ENCODE measurements at regions not wholly inside any gene's neighbourhood (a gene's known extent, or its start where the extent isn't known, plus 50 kb on each side); places are given as distances from the start of the nearest gene placed in this dataset.
"Not testable (repeated sequence)": the region's sequence is repeated elsewhere in the genome, so short reads cannot be mapped to it uniquely, and the experiment has no call there.

GRCh38 chr3:34568766-34569165 lies 770.3 kb downstream of the PDCD6IP start:
- no peak for DNase-seq

DNA sequence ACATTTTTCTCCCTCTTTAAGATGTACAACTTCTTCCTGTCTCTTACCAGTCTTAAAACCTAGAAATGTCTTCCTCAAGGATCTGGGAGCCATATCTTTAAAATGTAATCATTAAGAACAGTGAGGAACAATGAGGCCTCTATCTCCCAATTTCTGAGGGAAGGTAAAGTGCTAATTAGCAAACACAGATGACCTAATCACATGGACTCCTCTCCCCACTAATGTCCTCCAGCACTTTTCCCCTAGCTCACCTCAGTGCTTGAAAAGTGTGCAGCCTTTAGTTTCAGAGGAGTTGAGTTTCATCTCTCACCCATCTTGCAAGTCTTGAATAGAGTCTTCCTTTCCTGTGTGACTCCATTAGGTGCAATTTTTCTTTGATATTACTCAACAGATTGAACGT lies 771.0 kb downstream of the PDCD6IP start:
- no peak for DNase-seq

DNA sequence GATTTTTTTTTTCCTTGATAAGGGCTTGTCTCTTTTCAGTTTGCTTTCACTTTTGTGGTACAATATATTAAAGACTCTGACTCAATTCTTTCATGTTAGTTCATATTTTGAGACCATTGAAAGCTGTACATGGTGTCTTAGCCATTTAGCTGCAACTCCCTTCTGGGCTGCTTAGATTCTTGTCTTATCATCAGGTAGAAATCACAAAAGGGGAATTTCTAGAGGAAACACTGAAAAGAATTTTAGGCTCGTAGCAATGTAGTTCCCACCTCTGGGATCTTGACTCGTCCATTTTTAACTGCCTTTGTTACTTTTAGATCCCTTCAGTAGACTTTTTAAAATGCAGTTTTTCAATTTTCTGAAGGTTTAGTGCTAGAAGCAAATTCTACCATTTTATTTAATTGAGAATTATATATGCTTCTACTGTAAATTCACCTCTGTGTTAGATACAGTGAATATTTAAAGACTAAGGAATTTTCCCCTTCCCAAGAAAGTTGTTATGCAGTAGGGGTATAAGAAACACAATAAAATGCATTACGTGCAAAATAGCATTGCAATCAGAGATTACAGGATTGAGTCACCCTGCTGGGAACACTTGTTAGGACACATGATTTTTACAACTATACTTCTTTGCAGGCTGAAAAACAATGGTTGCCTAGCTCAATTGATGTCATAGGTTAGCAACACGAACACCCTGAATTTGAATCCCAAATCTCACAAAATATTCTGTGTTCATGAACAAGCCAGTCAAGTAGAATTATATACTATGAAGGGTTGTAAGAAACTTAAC lies 772.7 kb downstream of the PDCD6IP start:
- no peak for DNase-seq

- no peak for DNase-seq
These were observed 773.3 kb downstream of the PDCD6IP start for GRCh38 chr3:34571714-34572113.

- DNase-seq, result no peak
These were observed 777.3 kb downstream of the PDCD6IP start for GRCh38 chr3:34575776-34576175.

GRCh38 chr3:34582055-34582454 lies 783.6 kb downstream of the PDCD6IP start:
- no peak for DNase-seq

- DNase-seq, result no peak
These were observed 785.0 kb downstream of the PDCD6IP start for GRCh38 chr3:34583451-34583850.

DNA sequence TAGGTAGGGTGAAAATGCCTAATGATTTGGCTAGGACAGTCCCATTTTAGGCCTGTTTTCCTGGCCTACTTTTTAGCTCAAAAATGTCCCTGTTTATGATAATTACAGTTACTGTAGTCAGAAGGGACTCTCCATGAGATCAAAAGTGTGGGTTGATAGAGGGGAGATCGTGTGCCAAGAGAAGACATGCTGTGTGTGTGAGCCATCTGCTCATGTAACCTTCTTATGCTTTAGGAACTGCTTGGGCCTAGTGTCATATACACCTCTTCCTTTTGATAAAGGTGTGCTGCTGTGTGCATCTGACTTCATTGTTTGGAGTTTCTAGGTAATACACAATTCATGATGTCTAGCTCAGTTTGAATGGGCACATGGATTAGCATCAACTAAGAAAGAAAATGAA lies 786.5 kb downstream of the PDCD6IP start:
- no peak for DNase-seq

GRCh38 chr3:34599595-34599994 lies 801.2 kb downstream of the PDCD6IP start:
- DNase-seq, result no peak

DNA sequence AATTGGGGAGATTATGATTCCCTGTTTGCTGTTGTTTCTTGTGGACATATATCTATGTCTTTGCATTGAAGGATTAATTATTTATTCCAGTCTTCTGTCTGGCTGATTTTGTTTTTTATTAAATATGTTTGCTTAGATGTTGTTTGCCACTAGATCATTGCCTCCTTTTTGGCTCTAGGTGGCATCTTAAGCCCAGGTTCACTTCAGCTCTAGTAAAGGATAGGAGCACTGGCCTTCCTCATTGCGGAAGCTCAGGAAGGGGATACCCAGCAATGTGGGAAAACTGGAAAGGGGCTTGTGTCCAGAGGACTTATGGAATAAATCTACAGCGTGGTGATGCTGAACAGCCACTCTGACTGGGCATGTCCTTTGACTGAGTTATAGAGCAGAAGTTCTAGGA lies 821.6 kb downstream of the PDCD6IP start:
- DNase-seq, result no peak

GRCh38 chr3:34626699-34627098 lies 828.3 kb downstream of the PDCD6IP start:
- no peak for DNase-seq

DNA sequence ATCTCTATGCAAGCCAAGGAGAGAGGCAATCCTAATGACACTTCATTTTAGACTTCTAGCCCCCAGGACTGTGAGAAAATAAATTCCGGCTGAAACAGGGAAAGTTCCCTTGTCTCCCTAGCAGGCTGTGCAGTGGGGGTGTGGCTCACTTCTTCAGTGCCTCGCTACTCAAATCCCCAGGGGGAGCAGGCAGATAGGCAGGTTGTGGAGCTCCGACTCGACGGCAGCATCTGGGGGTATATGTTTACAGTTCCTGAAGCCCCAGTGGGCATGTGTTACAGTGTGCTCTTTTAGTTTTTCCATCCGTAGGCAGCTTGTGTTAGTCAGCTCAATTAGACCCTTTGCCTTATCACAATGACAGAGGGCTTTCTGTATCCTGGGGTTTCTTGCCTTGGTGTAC lies 836.5 kb downstream of the PDCD6IP start:
- no peak for DNase-seq

DNA sequence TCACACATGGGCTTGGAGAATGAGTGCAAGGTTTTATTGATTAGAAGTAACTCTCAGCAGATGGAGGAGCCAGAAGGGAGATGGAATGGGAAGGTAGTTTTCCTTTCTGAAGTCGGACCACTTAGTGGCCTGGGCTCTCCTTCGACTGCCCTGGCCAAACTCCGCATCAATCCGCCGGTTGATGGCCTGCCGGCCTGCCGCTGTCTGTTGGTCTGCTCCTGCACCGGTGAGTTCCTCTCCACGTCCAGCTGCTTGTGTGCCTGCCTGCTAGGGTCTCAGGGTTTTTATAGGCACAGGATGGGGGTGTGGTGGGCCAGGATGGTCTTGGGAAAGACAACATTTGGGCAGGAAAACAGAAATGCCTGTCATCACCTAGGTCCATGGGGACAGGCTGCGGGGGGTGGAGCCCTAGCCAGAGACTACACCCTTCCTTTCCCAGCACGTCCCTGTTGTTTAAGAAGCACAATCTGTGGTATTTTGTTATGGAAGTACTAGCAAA lies 837.0 kb downstream of the PDCD6IP start:
- DNase-seq, result no peak

DNA sequence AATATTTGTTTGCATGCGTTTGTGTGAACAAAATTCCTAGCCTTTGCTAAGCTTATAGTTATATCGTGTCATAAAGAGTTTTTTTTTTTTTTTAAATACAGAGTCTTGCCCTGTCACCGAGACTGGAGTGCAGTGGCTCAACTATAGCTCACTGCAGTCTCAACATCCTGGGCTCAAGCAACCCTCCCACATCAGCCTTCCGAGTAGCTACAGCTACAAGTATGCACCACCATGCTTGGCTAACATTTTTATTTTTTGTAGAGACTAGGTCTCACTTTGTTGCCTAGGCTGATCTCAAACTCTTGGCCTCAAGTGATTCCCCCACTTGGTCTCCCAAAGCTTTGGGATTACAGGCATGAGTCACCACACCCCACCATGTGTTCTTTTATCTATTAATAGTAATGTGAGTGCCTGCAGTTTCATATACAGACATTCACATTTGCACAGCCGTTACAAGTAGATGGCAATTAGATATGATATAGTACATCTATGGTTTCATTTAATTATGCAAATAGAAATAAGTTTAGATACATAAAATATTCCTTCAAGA lies 848.6 kb downstream of the PDCD6IP start:
- no peak for DNase-seq

- no peak for DNase-seq
These were observed 851.7 kb downstream of the PDCD6IP start for GRCh38 chr3:34650131-34650530.

DNA sequence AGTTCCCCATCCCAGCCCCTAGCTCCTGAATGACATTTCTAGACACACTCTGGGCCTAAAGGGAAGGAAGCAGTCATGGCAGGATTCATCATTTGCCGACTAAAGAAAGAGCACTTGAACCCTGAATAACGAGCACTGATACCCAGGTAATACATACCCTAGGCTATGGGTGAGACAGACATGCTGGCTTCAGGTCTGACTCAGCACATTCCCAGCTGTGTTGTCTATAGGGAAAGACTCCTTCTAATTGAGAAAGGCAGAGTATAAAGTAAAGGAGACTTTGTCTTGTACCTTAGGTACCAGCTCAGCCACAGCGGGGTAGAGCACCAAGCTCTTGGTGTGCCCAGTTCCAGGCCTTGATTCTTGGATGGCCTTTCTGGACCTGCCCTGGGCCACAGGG lies 870.5 kb downstream of the PDCD6IP start:
- DNase-seq, result no peak

GRCh38 chr3:34669490-34669889 lies 871.1 kb downstream of the PDCD6IP start:
- no peak for DNase-seq

GRCh38 chr3:34675383-34676120 lies 877.1 kb downstream of the PDCD6IP start:
- DNase-seq, result no peak

DNA sequence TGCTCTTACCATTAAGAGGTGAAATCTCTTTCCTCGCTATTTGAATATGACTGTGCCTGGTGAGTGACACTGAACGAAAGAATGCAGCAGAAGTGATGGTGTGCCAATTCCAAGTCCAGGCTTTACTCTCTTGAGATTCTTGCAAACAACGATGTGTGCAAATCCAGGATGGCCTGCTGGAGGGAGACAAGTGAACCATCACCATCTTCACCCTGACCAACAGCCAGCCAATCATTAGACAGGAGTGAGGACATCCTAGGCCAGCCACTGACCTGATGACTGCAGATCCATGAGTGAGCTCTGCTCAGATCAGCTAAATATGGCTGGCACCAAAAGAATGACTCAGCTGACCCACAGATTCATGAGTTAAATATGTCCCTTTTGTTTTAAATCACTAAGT lies 878.0 kb downstream of the PDCD6IP start:
- DNase-seq, result no peak

DNA sequence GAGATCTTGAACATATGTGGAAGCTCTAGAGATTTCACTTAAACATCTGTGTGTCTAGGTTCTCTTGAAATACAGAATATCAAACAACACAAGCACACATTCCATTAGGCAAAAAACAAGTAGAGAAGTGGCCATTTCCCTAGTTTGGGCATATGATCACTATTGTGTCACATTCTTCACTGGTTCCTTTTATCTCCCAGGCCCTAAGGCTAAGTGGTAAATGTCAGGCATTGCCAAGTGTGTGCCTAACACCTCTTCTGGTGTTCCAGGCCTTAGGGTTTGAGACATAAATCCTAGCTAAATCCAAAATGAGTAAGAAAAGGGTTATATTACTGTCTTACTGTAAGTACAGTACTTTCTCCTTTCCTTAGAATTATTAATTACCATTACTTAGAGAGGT lies 880.1 kb downstream of the PDCD6IP start:
- DNase-seq, result no peak

- DNase-seq, result not testable (repeated sequence)
These were observed 880.6 kb downstream of the PDCD6IP start for GRCh38 chr3:34679055-34679454.

DNA sequence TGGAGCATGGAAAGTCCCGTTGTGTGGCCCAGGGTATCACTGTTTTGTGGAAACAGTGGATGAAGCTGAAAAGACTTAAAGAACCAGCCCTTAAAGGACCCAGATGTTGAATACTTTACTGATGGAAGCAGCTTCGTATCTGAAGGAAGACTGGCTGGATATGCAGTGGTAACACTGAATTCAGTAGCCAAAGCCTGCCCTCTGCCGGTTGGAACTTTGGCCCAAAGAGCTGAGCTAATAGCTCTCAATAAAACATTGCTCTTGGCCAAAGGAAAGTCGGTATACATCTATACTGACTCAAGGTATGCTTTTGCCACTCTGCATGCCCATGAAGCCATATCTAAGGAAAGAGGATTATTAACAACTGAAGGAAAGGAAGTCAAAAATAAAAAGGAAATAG lies 885.4 kb downstream of the PDCD6IP start:
- DNase-seq, result peak in 1 of 2 donors; percentile 5

GRCh38 chr3:34686541-34686940 lies 888.1 kb downstream of the PDCD6IP start:
- no peak for DNase-seq

- no peak for DNase-seq
These were observed 889.2 kb downstream of the PDCD6IP start for GRCh38 chr3:34687671-34688070.
